Stimulated activated naive B cell treated with anti-CD40 and anti-IgM and Interleukin-4, amounts not matched to agents 10 μg/mL and 1 μg/mL and 100 μg/mL, for 72 hours (primary cell): ENCODE measurements at regions not wholly inside any gene's neighbourhood (a gene's known extent, or its start where the extent isn't known, plus 50 kb on each side); places are given as distances from the start of the nearest gene placed in this dataset.
"Not testable (repeated sequence)": the region's sequence is repeated elsewhere in the genome, so short reads cannot be mapped to it uniquely, and the experiment has no call there.

ENCODE experiments used
- ATAC-seq, 2 donors: fragments of 150-1000 bp; cut with Tn5 transposase; replicated peaks; 2 replicates each; pipeline ENCODE4 v1.10.0; 2021; ENCODE audit warnings: moderate library complexity in 1 of 2
- DNase-seq: peaks from one replicate; pipeline ENCODE4 v3.0.0; 2021
- H3K27ac Mint-ChIP-seq: one replicate; pipeline ENCODE4 v1.8.0; 2022; ENCODE audit warnings: mild to moderate bottlenecking, mixed read lengths
- H3K27me3 Mint-ChIP-seq, 2 donors: one replicate each; pipeline ENCODE4 v1.8.0; 2022; ENCODE audit warnings: mixed read lengths in 2 of 2
- H3K36me3 Mint-ChIP-seq, 2 donors: one replicate each; pipeline ENCODE4 v1.8.0; 2022; ENCODE audit warnings: mixed read lengths in 2 of 2, mild to moderate bottlenecking in 1 of 2
- H3K4me1 Mint-ChIP-seq, 2 donors: one replicate each; pipeline ENCODE4 v1.8.0; 2022; ENCODE audit warnings: mixed read lengths in 2 of 2, mild to moderate bottlenecking in 1 of 2
- H3K4me3 Mint-ChIP-seq, 2 donors: one replicate each; pipeline ENCODE4 v1.8.0; 2022; ENCODE audit warnings: mild to moderate bottlenecking in 2 of 2, mixed read lengths in 2 of 2, moderate library complexity in 1 of 2
- H3K9me3 Mint-ChIP-seq, 2 donors: one replicate each; pipeline ENCODE4 v1.8.0; 2022; ENCODE audit warnings: mixed read lengths in 2 of 2, mild to moderate bottlenecking in 1 of 2

GRCh38 chr10:52961323-52961722 lies 188.7 kb upstream of the MBL2 start:
- ATAC-seq (no peak), DNase-seq (no peak)
- Mint-ChIP-seq H3K4me3 (no peak overlapping the region), H3K9me3 (no peaks in the 10 kb centered on the region), H3K36me3 (no peaks in the 10 kb centered on the region), H3K4me1 (peaks cover 1 to 10% of the 10 kb centered on the region in 2 donors), H3K27me3 (no peaks in the 10 kb centered on the region), H3K27ac (no peak overlapping the region)

GRCh38 chr10:52959810-52960209 lies 187.2 kb upstream of the MBL2 start:
- H3K27me3 Mint-ChIP-seq: no peaks in the 10 kb centered on the region
- ATAC-seq (no peak), DNase-seq (no peak)
- H3K27ac Mint-ChIP-seq: no peak overlapping the region
- H3K9me3 Mint-ChIP-seq: no peaks in the 10 kb centered on the region
- no peaks in the 10 kb centered on the region for H3K4me1 Mint-ChIP-seq
- no peaks in the 10 kb centered on the region for H3K36me3 Mint-ChIP-seq
- no peak overlapping the region for H3K4me3 Mint-ChIP-seq

- no peaks in the 10 kb centered on the region for H3K36me3 Mint-ChIP-seq
- peaks cover 0 to under 1% of the 10 kb centered on the region in 2 donors for H3K4me1 Mint-ChIP-seq
- H3K4me3 Mint-ChIP-seq: no peak overlapping the region
- ATAC-seq (no peak), DNase-seq (no peak)
- H3K27me3 Mint-ChIP-seq: no peaks in the 10 kb centered on the region
- H3K27ac Mint-ChIP-seq: no peak overlapping the region
- H3K9me3 Mint-ChIP-seq: no peaks in the 10 kb centered on the region
Observed at GRCh38 chr10:52956861-52957260, 184.3 kb upstream of the MBL2 start.

GRCh38 chr10:52956461-52956860 lies 183.9 kb upstream of the MBL2 start:
- Mint-ChIP-seq H3K4me3 (no peak overlapping the region), H3K36me3 (no peaks in the 10 kb centered on the region), H3K27ac (no peak overlapping the region), H3K4me1 (peaks cover 0 to 2% of the 10 kb centered on the region in 2 donors), H3K9me3 (no peaks in the 10 kb centered on the region), H3K27me3 (no peaks in the 10 kb centered on the region)
- DNase-seq (no peak), ATAC-seq (no peak)

- Mint-ChIP-seq H3K9me3 (no peaks in the 10 kb centered on the region), H3K4me3 (no peak overlapping the region), H3K4me1 (peaks cover 0 to 2% of the 10 kb centered on the region in 2 donors), H3K36me3 (no peaks in the 10 kb centered on the region), H3K27ac (no peak overlapping the region), H3K27me3 (no peaks in the 10 kb centered on the region)
- ATAC-seq (no peak), DNase-seq (no peak)
Observed at GRCh38 chr10:52955337-52955736, 182.8 kb upstream of the MBL2 start.

GRCh38 chr10:52954407-52954806 lies 181.8 kb upstream of the MBL2 start:
- H3K4me3 Mint-ChIP-seq: no peak overlapping the region
- peaks cover 0 to 2% of the 10 kb centered on the region in 2 donors for H3K4me1 Mint-ChIP-seq

GRCh38 chr10:52952391-52953055 lies 179.9 kb upstream of the MBL2 start:
- Mint-ChIP-seq H3K9me3 (no peaks in the 10 kb centered on the region), H3K4me1 (peaks cover 0 to 2% of the 10 kb centered on the region in 2 donors), H3K36me3 (no peaks in the 10 kb centered on the region), H3K27ac (no peak overlapping the region), H3K27me3 (no peaks in the 10 kb centered on the region), H3K4me3 (no peak overlapping the region)
- DNase-seq (no peak), ATAC-seq (no peak)

More at GRCh38 chr10:52954407-52954806, 181.8 kb upstream of the MBL2 start:
- H3K9me3 Mint-ChIP-seq: no peaks in the 10 kb centered on the region
- DNase-seq: no peak
- no peak for ATAC-seq
- no peaks in the 10 kb centered on the region for H3K36me3 Mint-ChIP-seq
- H3K27ac Mint-ChIP-seq: no peak overlapping the region
- H3K27me3 Mint-ChIP-seq: no peaks in the 10 kb centered on the region

- no peaks in the 10 kb centered on the region for H3K27me3 Mint-ChIP-seq
- H3K4me3 Mint-ChIP-seq: no peak overlapping the region
- H3K27ac Mint-ChIP-seq: no peak overlapping the region
- no peaks in the 10 kb centered on the region for H3K9me3 Mint-ChIP-seq
- DNase-seq (peak; percentile 19), ATAC-seq (peak; percentile 81 to 89)
- peaks cover 0 to 2% of the 10 kb centered on the region in 2 donors for H3K4me1 Mint-ChIP-seq
- no peaks in the 10 kb centered on the region for H3K36me3 Mint-ChIP-seq
Observed at GRCh38 chr10:52951824-52952223, 179.2 kb upstream of the MBL2 start.

GRCh38 chr10:52950578-52950977 lies 178.0 kb upstream of the MBL2 start:
- DNase-seq: no peak
- Mint-ChIP-seq H3K4me3 (no peak overlapping the region), H3K4me1 (peaks cover 0 to 2% of the 10 kb centered on the region in 2 donors), H3K36me3 (no peaks in the 10 kb centered on the region), H3K27ac (no peak overlapping the region), H3K27me3 (no peaks in the 10 kb centered on the region), H3K9me3 (no peaks in the 10 kb centered on the region)
- no peak for ATAC-seq

- Mint-ChIP-seq H3K36me3 (no peaks in the 10 kb centered on the region), H3K4me3 (no peak overlapping the region), H3K4me1 (peaks cover 0 to 2% of the 10 kb centered on the region in 2 donors), H3K27ac (no peak overlapping the region), H3K9me3 (no peaks in the 10 kb centered on the region), H3K27me3 (no peaks in the 10 kb centered on the region)
- ATAC-seq (no peak), DNase-seq (no peak)
Observed at GRCh38 chr10:52949899-52950298, 177.3 kb upstream of the MBL2 start.

GRCh38 chr10:52946486-52946885 lies 173.9 kb upstream of the MBL2 start:
- no peaks in the 10 kb centered on the region for H3K4me1 Mint-ChIP-seq
- no peaks in the 10 kb centered on the region for H3K27me3 Mint-ChIP-seq
- no peak overlapping the region for H3K27ac Mint-ChIP-seq
- no peak for ATAC-seq
- H3K36me3 Mint-ChIP-seq: no peaks in the 10 kb centered on the region
- H3K9me3 Mint-ChIP-seq: no peaks in the 10 kb centered on the region
- no peak for DNase-seq
- H3K4me3 Mint-ChIP-seq: no peak overlapping the region

GRCh38 chr10:52945521-52945920 lies 172.9 kb upstream of the MBL2 start:
- H3K4me1 Mint-ChIP-seq, H3K27ac Mint-ChIP-seq, H3K36me3 Mint-ChIP-seq, H3K4me3 Mint-ChIP-seq, H3K9me3 Mint-ChIP-seq, ATAC-seq, H3K27me3 Mint-ChIP-seq, DNase-seq: not testable (repeated sequence)

- peaks cover 0 to 4% of the 10 kb centered on the region in 2 donors for H3K27me3 Mint-ChIP-seq
- H3K36me3 Mint-ChIP-seq: no peaks in the 10 kb centered on the region
- peaks cover 0 to 5% of the 10 kb centered on the region in 2 donors for H3K9me3 Mint-ChIP-seq
- DNase-seq (no peak), ATAC-seq (no peak)
- no peak overlapping the region for H3K27ac Mint-ChIP-seq
- H3K4me1 Mint-ChIP-seq: no peaks in the 10 kb centered on the region
- no peak overlapping the region for H3K4me3 Mint-ChIP-seq
Observed at GRCh38 chr10:52940921-52941320, 168.3 kb upstream of the MBL2 start.

- peaks cover 0 to 4% of the 10 kb centered on the region in 2 donors for H3K27me3 Mint-ChIP-seq
- DNase-seq: no peak
- no peaks in the 10 kb centered on the region for H3K4me1 Mint-ChIP-seq
- H3K9me3 Mint-ChIP-seq: peaks cover 0 to 5% of the 10 kb centered on the region in 2 donors
- H3K36me3 Mint-ChIP-seq: no peaks in the 10 kb centered on the region
- no peak overlapping the region for H3K4me3 Mint-ChIP-seq
- no peak for ATAC-seq
- H3K27ac Mint-ChIP-seq: no peak overlapping the region
Observed at GRCh38 chr10:52939894-52940293, 167.3 kb upstream of the MBL2 start.

- H3K27me3 Mint-ChIP-seq: no peaks in the 10 kb centered on the region
- no peak overlapping the region for H3K27ac Mint-ChIP-seq
- H3K4me3 Mint-ChIP-seq: no peak overlapping the region
- DNase-seq: no peak
- no peaks in the 10 kb centered on the region for H3K9me3 Mint-ChIP-seq
- H3K36me3 Mint-ChIP-seq: no peaks in the 10 kb centered on the region
- H3K4me1 Mint-ChIP-seq: no peaks in the 10 kb centered on the region
- no peak for ATAC-seq
Observed at GRCh38 chr10:52933748-52934147, 161.2 kb upstream of the MBL2 start.

- H3K4me1 Mint-ChIP-seq: no peaks in the 10 kb centered on the region
- H3K9me3 Mint-ChIP-seq: peaks cover 0 to 4% of the 10 kb centered on the region in 2 donors
- no peak overlapping the region for H3K4me3 Mint-ChIP-seq
- ATAC-seq: no peak
- no peak for DNase-seq
- no peaks in the 10 kb centered on the region for H3K36me3 Mint-ChIP-seq
- no peak overlapping the region for H3K27ac Mint-ChIP-seq
- no peaks in the 10 kb centered on the region for H3K27me3 Mint-ChIP-seq
Observed at GRCh38 chr10:52927678-52928077, 155.1 kb upstream of the MBL2 start.
